ENCODE measurements at regions not wholly inside any gene's neighbourhood (a gene's known extent, or its start where the extent isn't known, plus 50 kb on each side); places are given as distances from the start of the nearest gene placed in this dataset.

DNA sequence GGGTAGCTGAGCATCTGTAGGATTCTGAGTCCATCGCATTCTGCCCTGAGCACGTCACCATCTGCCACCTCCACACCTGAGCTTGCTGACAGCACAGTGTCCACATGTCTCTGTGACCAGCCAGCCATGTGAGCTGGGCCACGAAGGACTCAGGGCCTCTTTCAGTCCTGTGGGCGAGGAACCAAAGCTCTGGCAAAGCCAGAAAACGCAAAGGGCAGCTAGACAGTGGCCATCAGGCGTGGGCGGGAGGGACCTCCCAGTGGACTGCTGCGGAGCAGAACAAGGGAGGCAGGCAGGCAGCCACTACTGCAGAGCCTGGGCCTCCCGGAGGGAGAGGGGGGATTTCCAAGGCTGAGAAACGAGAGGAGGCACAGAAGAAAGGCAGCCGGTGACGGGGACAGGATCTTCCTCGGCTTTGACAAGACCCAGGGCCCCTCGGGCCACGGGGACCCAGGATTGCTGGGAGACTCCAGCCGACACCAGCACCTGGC is 274.6 kb upstream of the SALL3 start:
- TF ChIP-seq SIN3A (IDR thresholded peaks at IDR 0.05; ENCODE audit: borderline replicate concordance, insufficient read depth, low read length), result no peak
- no peak for TF ChIP-seq FOXP2 (optimal IDR thresholded peaks at IDR 0.05; ENCODE audit: borderline replicate concordance, extremely low read depth, extremely low read length, insufficient read depth)
- no peak for TF ChIP-seq POLR2AphosphoS5 (IDR thresholded peaks at IDR 0.05; ENCODE audit: low read depth, low read length)
- TF ChIP-seq, protein P1, sequence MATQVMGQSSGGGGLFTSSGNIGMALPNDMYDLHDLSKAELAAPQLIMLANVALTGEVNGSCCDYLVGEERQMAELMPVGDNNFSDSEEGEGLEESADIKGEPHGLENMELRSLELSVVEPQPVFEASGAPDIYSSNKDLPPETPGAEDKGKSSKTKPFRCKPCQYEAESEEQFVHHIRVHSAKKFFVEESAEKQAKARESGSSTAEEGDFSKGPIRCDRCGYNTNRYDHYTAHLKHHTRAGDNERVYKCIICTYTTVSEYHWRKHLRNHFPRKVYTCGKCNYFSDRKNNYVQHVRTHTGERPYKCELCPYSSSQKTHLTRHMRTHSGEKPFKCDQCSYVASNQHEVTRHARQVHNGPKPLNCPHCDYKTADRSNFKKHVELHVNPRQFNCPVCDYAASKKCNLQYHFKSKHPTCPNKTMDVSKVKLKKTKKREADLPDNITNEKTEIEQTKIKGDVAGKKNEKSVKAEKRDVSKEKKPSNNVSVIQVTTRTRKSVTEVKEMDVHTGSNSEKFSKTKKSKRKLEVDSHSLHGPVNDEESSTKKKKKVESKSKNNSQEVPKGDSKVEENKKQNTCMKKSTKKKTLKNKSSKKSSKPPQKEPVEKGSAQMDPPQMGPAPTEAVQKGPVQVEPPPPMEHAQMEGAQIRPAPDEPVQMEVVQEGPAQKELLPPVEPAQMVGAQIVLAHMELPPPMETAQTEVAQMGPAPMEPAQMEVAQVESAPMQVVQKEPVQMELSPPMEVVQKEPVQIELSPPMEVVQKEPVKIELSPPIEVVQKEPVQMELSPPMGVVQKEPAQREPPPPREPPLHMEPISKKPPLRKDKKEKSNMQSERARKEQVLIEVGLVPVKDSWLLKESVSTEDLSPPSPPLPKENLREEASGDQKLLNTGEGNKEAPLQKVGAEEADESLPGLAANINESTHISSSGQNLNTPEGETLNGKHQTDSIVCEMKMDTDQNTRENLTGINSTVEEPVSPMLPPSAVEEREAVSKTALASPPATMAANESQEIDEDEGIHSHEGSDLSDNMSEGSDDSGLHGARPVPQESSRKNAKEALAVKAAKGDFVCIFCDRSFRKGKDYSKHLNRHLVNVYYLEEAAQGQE (IDR thresholded peaks at IDR 0.05; ENCODE audit: insufficient read depth in 1 of 2, low read depth in 2 of 2, low read length in 2 of 2), result no peak
- no peak for TF ChIP-seq TAF1 (IDR thresholded peaks at IDR 0.05; ENCODE audit: borderline replicate concordance, insufficient read depth, low read length)

GRCh38 chr18:78709261-78709809 is 270.3 kb upstream of the SALL3 start:
- TF ChIP-seq, protein P1 (IDR thresholded peaks at IDR 0.05; ENCODE audit: insufficient read depth in 1 of 2, low read depth in 2 of 2, low read length in 2 of 2), result no peak
- no peak for TF ChIP-seq FOXP2 (optimal IDR thresholded peaks at IDR 0.05; ENCODE audit: borderline replicate concordance, extremely low read depth, extremely low read length, insufficient read depth)
- no peak for TF ChIP-seq POLR2AphosphoS5 (IDR thresholded peaks at IDR 0.05; ENCODE audit: low read depth, low read length)
- no peak for TF ChIP-seq SIN3A (IDR thresholded peaks at IDR 0.05; ENCODE audit: borderline replicate concordance, insufficient read depth, low read length)
- TF ChIP-seq TAF1 (IDR thresholded peaks at IDR 0.05; ENCODE audit: borderline replicate concordance, insufficient read depth, low read length), result no peak

DNA sequence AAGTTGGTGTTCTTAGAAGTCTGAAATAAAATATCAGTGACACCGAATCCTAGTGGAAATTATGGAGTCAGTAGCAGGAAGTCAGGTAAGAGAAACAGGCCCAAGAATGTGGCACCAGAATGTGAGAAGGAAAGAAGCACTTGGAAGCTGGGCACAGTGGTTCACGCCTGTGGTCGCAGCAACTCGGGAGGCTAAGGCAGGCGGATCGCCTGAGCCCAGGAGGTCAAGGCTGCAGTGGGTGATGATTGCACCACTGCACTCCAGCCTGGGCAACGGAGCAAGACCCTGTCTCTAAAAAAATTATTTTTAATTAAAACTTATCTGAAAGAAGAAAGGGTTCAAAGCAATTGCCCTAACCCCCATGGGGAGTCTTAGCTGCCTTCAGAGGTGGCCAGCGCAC is 268.3 kb upstream of the SALL3 start:
- no peak for TF ChIP-seq POLR2AphosphoS5 (IDR thresholded peaks at IDR 0.05; ENCODE audit: low read depth, low read length)
- no peak for TF ChIP-seq TAF1 (IDR thresholded peaks at IDR 0.05; ENCODE audit: borderline replicate concordance, insufficient read depth, low read length)
- TF ChIP-seq SIN3A (IDR thresholded peaks at IDR 0.05; ENCODE audit: borderline replicate concordance, insufficient read depth, low read length), result no peak
- TF ChIP-seq, protein P1 (IDR thresholded peaks at IDR 0.05; ENCODE audit: insufficient read depth in 1 of 2, low read depth in 2 of 2, low read length in 2 of 2), result no peak
- TF ChIP-seq FOXP2 (optimal IDR thresholded peaks at IDR 0.05; ENCODE audit: borderline replicate concordance, extremely low read depth, extremely low read length, insufficient read depth), result no peak

DNA sequence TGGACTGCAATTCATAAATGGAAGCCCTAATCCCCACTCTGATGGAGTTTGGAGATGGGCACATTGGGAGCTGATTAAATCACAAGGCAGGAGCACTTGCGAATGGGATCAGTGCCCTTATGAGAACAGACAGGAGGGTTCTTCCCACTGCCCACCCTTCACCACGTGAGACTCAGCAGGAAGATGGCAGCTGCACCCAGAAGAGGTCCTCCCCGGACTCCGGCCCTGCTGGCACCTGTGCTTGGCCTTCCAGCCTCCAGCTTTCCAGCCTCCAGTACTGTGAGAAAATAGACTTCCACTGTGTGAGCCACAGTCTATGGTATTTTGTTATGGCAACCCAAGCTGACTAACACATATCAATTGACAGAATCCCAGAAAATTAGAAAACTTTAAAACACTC is 267.6 kb upstream of the SALL3 start:
- TF ChIP-seq SIN3A (IDR thresholded peaks at IDR 0.05; ENCODE audit: borderline replicate concordance, insufficient read depth, low read length) (no peak), POLR2AphosphoS5 (IDR thresholded peaks at IDR 0.05; ENCODE audit: low read depth, low read length) (no peak), FOXP2 (optimal IDR thresholded peaks at IDR 0.05; ENCODE audit: borderline replicate concordance, extremely low read depth, extremely low read length, insufficient read depth) (no peak), TAF1 (IDR thresholded peaks at IDR 0.05; ENCODE audit: borderline replicate concordance, insufficient read depth, low read length) (no peak)
- TF ChIP-seq, protein P1 (IDR thresholded peaks at IDR 0.05; ENCODE audit: insufficient read depth in 1 of 2, low read depth in 2 of 2, low read length in 2 of 2), result no peak
